ENCODE measurements at regions not wholly inside any gene's neighbourhood (a gene's known extent, or its start where the extent isn't known, plus 50 kb on each side); places are given as distances from the start of the nearest gene placed in this dataset.
"Not testable (repeated sequence)": the region's sequence is repeated elsewhere in the genome, so short reads cannot be mapped to it uniquely, and the experiment has no call there.

DNA sequence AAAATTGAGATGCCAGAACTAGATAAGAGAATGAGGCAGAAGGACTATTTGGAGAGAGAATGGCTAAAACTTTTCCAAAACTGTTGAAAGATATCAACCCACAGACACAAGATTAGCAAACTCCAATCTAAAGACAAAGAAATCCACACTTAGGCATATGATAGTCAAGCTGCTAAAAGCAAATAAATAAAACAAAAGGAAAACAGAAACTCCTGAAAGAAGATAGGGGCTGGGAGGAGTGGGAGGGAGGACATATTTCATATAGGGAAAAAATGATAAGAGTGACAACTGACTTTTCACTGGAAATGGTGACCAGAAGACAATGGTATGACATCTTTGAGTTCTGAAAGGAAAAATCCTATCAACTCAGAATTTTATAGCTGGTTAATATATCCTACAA is 105.4 kb upstream of the ADO start:
- no peak for DNase-seq (ENCODE audit: low read depth in 2 of 2)

GRCh38 chr10:62704121-62704520 is 100.4 kb upstream of the ADO start:
- not testable (repeated sequence) for DNase-seq (ENCODE audit: low read depth in 2 of 2)

DNA sequence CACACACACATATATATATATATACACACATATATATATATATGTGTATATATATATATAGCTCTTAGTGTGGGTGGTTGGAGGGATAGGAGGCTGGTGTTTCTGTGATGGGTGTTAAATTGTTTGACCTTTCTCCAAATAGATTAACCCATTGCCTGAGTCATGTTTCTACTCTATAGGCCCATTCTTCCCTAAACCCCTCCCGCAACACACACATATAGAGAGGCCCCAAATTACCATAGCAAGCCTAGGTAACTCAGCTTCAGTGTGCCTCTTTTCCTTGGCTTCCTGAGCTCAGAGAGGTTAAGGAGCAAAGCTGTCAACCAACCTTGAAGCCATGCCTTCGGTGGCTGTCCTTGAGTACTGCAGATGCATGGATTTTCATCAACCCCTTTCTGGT is 98.7 kb upstream of the ADO start:
- DNase-seq (ENCODE audit: low read depth in 2 of 2), result no peak

GRCh38 chr10:62707810-62708209 is 96.7 kb upstream of the ADO start:
- no peak for DNase-seq (ENCODE audit: low read depth in 2 of 2)

DNA sequence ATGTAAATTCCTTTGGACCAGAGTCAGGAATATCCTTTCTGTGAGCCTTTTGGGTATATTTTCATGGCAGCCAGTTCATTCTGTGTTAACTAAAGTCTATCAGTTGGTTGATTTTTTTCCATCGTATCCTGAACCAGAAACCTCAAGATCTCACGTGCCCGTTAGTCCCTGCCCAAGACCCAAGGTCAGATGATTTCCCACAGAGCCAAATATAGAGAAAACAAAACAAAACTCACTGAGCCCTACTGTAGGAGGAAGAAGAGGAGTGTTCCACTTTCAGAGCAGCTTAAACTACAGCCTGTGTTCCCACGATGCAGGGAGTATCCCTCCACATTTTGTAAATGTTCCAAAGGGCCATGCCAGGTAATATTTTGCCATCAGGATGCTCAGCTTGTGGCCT is 96.0 kb upstream of the ADO start:
- DNase-seq (ENCODE audit: low read depth in 2 of 2), result no peak

GRCh38 chr10:62709200-62709599 is 95.3 kb upstream of the ADO start:
- no peak for DNase-seq (ENCODE audit: low read depth in 2 of 2)

GRCh38 chr10:62710182-62710581 is 94.3 kb upstream of the ADO start:
- no peak for DNase-seq (ENCODE audit: low read depth in 2 of 2)

DNA sequence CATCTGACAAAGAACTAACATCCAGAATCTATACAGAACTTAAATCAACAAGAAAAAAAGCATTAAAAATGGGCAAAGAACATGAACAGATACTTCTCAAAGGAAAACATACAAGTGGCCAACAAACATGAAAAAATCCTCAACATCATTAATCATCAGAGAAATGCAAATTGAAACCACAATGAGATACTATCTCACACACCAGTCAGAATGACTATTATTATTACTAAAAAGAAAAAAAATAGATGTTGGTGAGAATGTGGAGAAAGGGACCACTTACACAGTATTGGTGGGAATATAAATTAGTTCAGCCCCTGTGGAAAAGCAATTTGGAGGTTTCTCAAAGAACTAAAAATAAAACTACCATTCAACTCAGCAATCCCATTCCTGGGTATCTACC is 89.1 kb upstream of the ADO start:
- no peak for DNase-seq (ENCODE audit: low read depth in 2 of 2)

- DNase-seq (ENCODE audit: low read depth in 2 of 2), result no peak
Observed at GRCh38 chr10:62718585-62718984, 85.9 kb upstream of the ADO start.

GRCh38 chr10:62719061-62719460 is 85.5 kb upstream of the ADO start:
- DNase-seq (ENCODE audit: low read depth in 2 of 2), result no peak

DNA sequence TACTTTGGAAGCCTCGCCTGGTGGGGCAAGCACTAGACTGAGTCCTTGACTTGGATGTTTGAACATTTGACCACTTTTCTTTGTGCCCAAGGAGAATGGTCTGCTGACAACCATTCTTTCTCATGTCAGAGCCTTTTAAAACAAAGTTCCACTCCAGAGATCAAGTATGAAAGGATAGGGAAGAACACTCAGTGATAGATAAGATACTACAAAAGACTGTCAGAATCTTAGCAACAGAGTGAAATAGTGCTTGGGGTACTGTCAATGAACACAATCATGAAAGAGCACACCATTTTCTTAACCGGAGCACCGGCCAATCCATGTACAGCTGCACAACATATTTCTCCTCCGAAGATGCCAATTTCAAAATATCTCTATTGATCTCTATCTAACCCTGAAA is 82.8 kb upstream of the ADO start:
- DNase-seq (ENCODE audit: low read depth in 2 of 2), result no peak

GRCh38 chr10:62723375-62723774 is 81.1 kb upstream of the ADO start:
- DNase-seq (ENCODE audit: low read depth in 2 of 2), result no peak

DNA sequence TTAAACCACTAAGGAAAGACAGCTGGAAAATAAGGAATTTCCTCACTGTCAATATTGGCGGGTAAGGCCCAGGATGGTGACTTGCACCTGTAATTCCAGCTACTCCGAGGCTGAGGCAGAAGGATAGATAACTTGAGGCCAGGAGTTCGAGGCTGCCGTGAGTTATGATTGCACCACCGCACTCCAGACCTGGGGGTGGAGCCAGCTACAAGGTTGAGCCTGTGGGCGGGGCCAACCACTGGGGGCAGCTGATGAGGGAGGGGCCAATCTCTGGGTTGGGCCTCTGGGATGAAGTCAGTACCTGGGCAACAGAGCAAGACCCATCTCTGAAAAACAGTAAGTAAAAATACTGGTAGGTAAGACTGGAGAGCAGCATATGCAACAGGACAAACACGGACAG is 80.1 kb upstream of the ADO start:
- DNase-seq (ENCODE audit: low read depth in 2 of 2), result no peak

- no peak for DNase-seq (ENCODE audit: low read depth in 2 of 2)
Observed at GRCh38 chr10:62726142-62726541, 78.4 kb upstream of the ADO start.

GRCh38 chr10:62726638-62727037 is 77.9 kb upstream of the ADO start:
- no peak for DNase-seq (ENCODE audit: low read depth in 2 of 2)

- no peak for DNase-seq (ENCODE audit: low read depth in 2 of 2)
Observed at GRCh38 chr10:62727934-62728333, 76.6 kb upstream of the ADO start.

DNA sequence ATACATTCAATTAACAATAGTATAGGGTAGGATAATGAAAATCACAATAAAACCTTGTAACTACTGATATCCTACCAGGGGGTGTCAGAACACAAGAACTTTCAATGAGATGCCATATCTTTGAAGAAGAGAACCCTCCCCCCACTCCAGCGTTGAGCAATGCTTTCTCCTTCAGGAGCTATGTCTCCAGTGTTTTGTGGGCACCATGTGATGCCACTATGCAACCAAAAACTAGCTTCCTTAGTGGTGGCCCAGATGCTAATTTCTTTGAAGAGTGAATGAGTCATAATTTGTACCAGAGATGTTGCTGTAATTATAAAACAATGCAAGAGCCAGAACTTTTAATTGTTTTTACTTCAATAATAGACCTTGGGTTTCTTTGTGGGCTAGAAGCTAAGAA is 76.0 kb upstream of the ADO start:
- DNase-seq (ENCODE audit: low read depth in 2 of 2), result no peak

- DNase-seq (ENCODE audit: low read depth in 2 of 2), result peak in 1 of 2 donors; percentile 17
Observed at GRCh38 chr10:62732841-62733653, 71.5 kb upstream of the ADO start.

GRCh38 chr10:62733654-62734293 is 70.7 kb upstream of the ADO start:
- DNase-seq (ENCODE audit: low read depth in 2 of 2), result no peak

GRCh38 chr10:62734781-62735463 is 69.6 kb upstream of the ADO start:
- no peak for DNase-seq (ENCODE audit: low read depth in 2 of 2)

DNA sequence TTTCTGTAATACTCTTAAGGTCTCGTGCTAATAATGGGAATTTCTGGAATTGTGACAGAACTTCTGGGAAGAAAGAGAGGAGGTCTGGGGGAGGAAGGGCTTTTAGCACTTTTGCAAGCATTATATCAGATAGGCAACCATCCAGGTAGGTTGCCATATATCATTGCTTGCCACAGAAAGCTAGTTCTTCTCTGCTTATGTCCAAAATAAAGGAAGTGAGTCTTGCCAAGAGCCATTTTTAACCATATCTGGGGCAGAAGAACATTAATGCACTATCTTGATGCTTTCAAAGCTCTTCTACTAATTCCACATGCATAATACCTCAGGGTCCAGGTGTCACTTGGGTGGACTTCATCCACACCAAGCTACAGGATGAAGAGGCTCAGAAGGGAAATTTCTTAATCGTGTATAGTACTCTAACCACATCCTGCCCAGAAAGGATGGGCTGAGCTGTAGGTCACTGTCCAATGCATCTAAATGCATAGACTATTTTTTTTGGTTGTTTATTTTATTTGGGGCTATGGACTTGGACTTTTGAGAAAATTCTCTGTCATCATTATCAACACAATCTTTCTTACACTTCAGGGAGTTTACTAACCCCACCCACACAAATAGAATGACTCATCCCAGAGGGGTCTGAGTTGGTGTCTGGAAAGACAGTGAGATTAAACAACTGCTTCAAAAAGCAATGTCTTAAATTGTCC is 68.9 kb upstream of the ADO start:
- peak in 1 of 2 donors; percentile 9 for DNase-seq (ENCODE audit: low read depth in 2 of 2)

DNA sequence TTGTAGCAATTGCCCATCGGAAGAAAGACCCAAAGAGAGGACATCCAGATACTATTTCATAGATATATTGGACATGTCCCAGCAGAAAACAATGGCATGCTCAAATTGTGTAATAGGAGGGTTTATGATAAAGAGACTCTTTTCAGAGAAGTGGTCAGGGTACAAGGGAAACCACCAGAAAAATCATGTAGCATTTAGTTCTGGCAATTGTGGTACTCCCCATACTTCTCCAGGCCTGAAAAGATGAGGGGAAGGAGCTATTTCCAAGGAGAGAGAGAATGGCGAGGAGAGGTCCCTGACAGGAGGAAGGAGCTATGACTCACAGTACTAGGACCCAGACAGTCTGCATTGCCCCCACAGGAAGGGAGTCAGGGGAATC is 68.4 kb upstream of the ADO start:
- DNase-seq (ENCODE audit: low read depth in 2 of 2), result no peak

Data from lung microvascular endothelial cell (primary cell).